Mucosa of descending colon (tissue), 3 donors: ENCODE measurements at regions not wholly inside any gene's neighbourhood (a gene's known extent, or its start where the extent isn't known, plus 50 kb on each side); places are given as distances from the start of the nearest gene placed in this dataset.

Experiments used
- ATAC-seq: fragments of 200-7000 bp; cut with Tn5 transposase; one replicate; pipeline ENCODE4 v1.9.1; 2020; ENCODE audit warnings: mild to moderate bottlenecking, moderate library complexity
- DNase-seq, 3 donors: peaks; one replicate each; pipeline ENCODE4 v3.0.0-alpha.2; 2020
- H3K36me3 ChIP-seq: fragments of 200-600 bp; one replicate; pipeline ENCODE4 v1.8.0; 2021; ENCODE audit warnings: low read depth, mild to moderate bottlenecking
- H3K4me1 ChIP-seq: fragments of 200-600 bp; one replicate; pipeline ENCODE4 v1.8.0; 2021; ENCODE audit warnings: low read depth, mild to moderate bottlenecking
- H3K4me3 ChIP-seq: fragments of 200-600 bp; one replicate; pipeline ENCODE4 v1.8.0; 2021; ENCODE audit warnings: mild to moderate bottlenecking
- H3K9me3 ChIP-seq: fragments of 200-600 bp; one replicate; pipeline ENCODE4 v1.8.0; 2021; ENCODE audit warnings: mild to moderate bottlenecking
- CTCF ChIP-seq: fragments of 200-600 bp; IDR thresholded peaks from one replicate; pipeline ENCODE4 v1.8.0; 2022; ENCODE audit warnings: antibody characterized with exemption, mild to moderate bottlenecking
- intact Hi-C, 2 donors: fragments of 100-400 bp; cut with DNase I in 1 of 2; cut with micrococcal nuclease in 1 of 2; formaldehyde crosslinking; loops; one replicate each; pipeline versions ENCODE4 v1.11.0 to v1.11.1; 2022; cut with DNase I, micrococcal nuclease
- donor health status: DM: no; HTN: no; CAD: no; lungs with moderate emphysema.
- donor health status: DM: no; HTN: no; CAD: no.
- donor health status: DM: no; HTN: yes; CAD: no.

GRCh38 chr6:34633785-34634184 is 62.8 kb downstream of the ILRUN start:
- no peak overlapping the region for H3K4me3 ChIP-seq
- DNase-seq (no peak), ATAC-seq (no peak)
- TF ChIP-seq CTCF: no peak
- no peaks in the 10 kb centered on the region for H3K4me1 ChIP-seq
- intact Hi-C loops: no loop called here
- no peaks in the 10 kb centered on the region for H3K9me3 ChIP-seq
- no peaks in the 10 kb centered on the region for H3K36me3 ChIP-seq

GRCh38 chr6:34633256-34633655 is 63.3 kb downstream of the ILRUN start:
- no peak for DNase-seq
- Histone ChIP-seq H3K4me1 (no peaks in the 10 kb centered on the region), H3K36me3 (no peaks in the 10 kb centered on the region), H3K4me3 (no peak overlapping the region), H3K9me3 (no peaks in the 10 kb centered on the region)
- no peak for TF ChIP-seq CTCF
- ATAC-seq: no peak
- intact Hi-C loops: no loop called here

GRCh38 chr6:34630040-34630439 is 66.5 kb downstream of the ILRUN start:
- no peak for ATAC-seq
- intact Hi-C loops: no loop called here

GRCh38 chr6:34627296-34627695 is 69.3 kb downstream of the ILRUN start:
- ATAC-seq: no peak
- Histone ChIP-seq H3K36me3 (no peaks in the 10 kb centered on the region), H3K9me3 (no peaks in the 10 kb centered on the region), H3K4me3 (no peak overlapping the region), H3K4me1 (no peaks in the 10 kb centered on the region)
- intact Hi-C loops: no loop called here
- no peak for TF ChIP-seq CTCF
- DNase-seq: no peak

More at GRCh38 chr6:34630040-34630439, 66.5 kb downstream of the ILRUN start:
- Histone ChIP-seq H3K9me3 (no peaks in the 10 kb centered on the region), H3K4me1 (no peaks in the 10 kb centered on the region), H3K4me3 (no peak overlapping the region), H3K36me3 (no peaks in the 10 kb centered on the region)
- no peak for DNase-seq
- no peak for TF ChIP-seq CTCF

GRCh38 chr6:34618430-34619182 is 62.5 kb upstream of the SPDEF start:
- H3K4me3 ChIP-seq: no peak overlapping the region
- ATAC-seq: no peak
- DNase-seq: no peak
- intact Hi-C loops: no loop called here
- H3K9me3 ChIP-seq: no peaks in the 10 kb centered on the region
- no peak for TF ChIP-seq CTCF
- no peaks in the 10 kb centered on the region for H3K36me3 ChIP-seq
- no peaks in the 10 kb centered on the region for H3K4me1 ChIP-seq

- TF ChIP-seq CTCF: no peak
- no peaks in the 10 kb centered on the region for H3K4me1 ChIP-seq
- H3K9me3 ChIP-seq: no peaks in the 10 kb centered on the region
- no peak overlapping the region for H3K4me3 ChIP-seq
- no peaks in the 10 kb centered on the region for H3K36me3 ChIP-seq
- intact Hi-C loops: no loop called here
- DNase-seq (no peak), ATAC-seq (no peak)
These were observed 61.1 kb upstream of the SPDEF start for GRCh38 chr6:34617231-34617630.
